ENCODE measurements at regions not wholly inside any gene's neighbourhood (a gene's known extent, or its start where the extent isn't known, plus 50 kb on each side); places are given as distances from the start of the nearest gene placed in this dataset.

- Histone ChIP-seq H3K4me3 (ENCODE audit: low read depth in 1 of 2, low read length in 2 of 2) (no peak overlapping the region), H3K4me2 (ENCODE audit: insufficient read depth, low read length) (no peak overlapping the region), H3K4me1 (ENCODE audit: insufficient read depth, low read length) (no peaks in the 10 kb centered on the region), H3K27ac (ENCODE audit: low read length) (no peak overlapping the region), H3K9ac (ENCODE audit: low read depth, low read length) (no peak overlapping the region), H2AFZ (ENCODE audit: low read depth, low read length) (no peak overlapping the region), H3K27me3 (ENCODE audit: insufficient read depth, low read length, poor library complexity) (no peaks in the 10 kb centered on the region), H3K36me3 (ENCODE audit: insufficient read depth, low read length) (no peaks in the 10 kb centered on the region), H3K79me2 (ENCODE audit: insufficient read depth, low read length) (no peaks in the 10 kb centered on the region), H4K20me1 (ENCODE audit: insufficient read depth, low read length) (no peaks in the 10 kb centered on the region), H3K9me3 (ENCODE audit: insufficient read depth, low read length, severe bottlenecking) (no peaks in the 10 kb centered on the region)
- DNase-seq (no peak), ATAC-seq (ENCODE audit: insufficient read depth, low read depth) (no peak)
- TF ChIP-seq EZH2 (IDR thresholded peaks at IDR 0.05; ENCODE audit: borderline replicate concordance, low read depth, low read length, severe bottlenecking) (no peak), CTCF (IDR thresholded peaks at IDR 0.05; ENCODE audit: borderline replicate concordance, extremely low read depth, low read length, poor library complexity, severe bottlenecking) (no peak)
Observed at GRCh38 chr3:76387000-76387399, 601.7 kb upstream of the ZNF717 start.

GRCh38 chr3:76400141-76400540 lies 614.8 kb upstream of the ZNF717 start:
- Histone ChIP-seq H3K27me3 (ENCODE audit: insufficient read depth, low read length, poor library complexity) (no peaks in the 10 kb centered on the region), H3K27ac (ENCODE audit: low read length) (no peak overlapping the region), H3K9me3 (ENCODE audit: insufficient read depth, low read length, severe bottlenecking) (no peaks in the 10 kb centered on the region), H3K36me3 (ENCODE audit: insufficient read depth, low read length) (no peaks in the 10 kb centered on the region), H3K4me2 (ENCODE audit: insufficient read depth, low read length) (no peak overlapping the region), H3K4me3 (ENCODE audit: low read depth in 1 of 2, low read length in 2 of 2) (no peak overlapping the region), H3K4me1 (ENCODE audit: insufficient read depth, low read length) (no peaks in the 10 kb centered on the region), H2AFZ (ENCODE audit: low read depth, low read length) (no peak overlapping the region), H3K79me2 (ENCODE audit: insufficient read depth, low read length) (no peaks in the 10 kb centered on the region), H4K20me1 (ENCODE audit: insufficient read depth, low read length) (no peaks in the 10 kb centered on the region), H3K9ac (ENCODE audit: low read depth, low read length) (no peak overlapping the region)
- no peak for ATAC-seq (ENCODE audit: insufficient read depth, low read depth)
- no peak for DNase-seq
- TF ChIP-seq EZH2 (IDR thresholded peaks at IDR 0.05; ENCODE audit: borderline replicate concordance, low read depth, low read length, severe bottlenecking), result no peak

- TF ChIP-seq CTCF (IDR thresholded peaks at IDR 0.05; ENCODE audit: borderline replicate concordance, extremely low read depth, low read length, poor library complexity, severe bottlenecking) (no peak), EZH2 (IDR thresholded peaks at IDR 0.05; ENCODE audit: borderline replicate concordance, low read depth, low read length, severe bottlenecking) (no peak)
- no peak overlapping the region for H2AFZ ChIP-seq (ENCODE audit: low read depth, low read length)
- H3K36me3 ChIP-seq (ENCODE audit: insufficient read depth, low read length), result no peaks in the 10 kb centered on the region
- H3K9me3 ChIP-seq (ENCODE audit: insufficient read depth, low read length, severe bottlenecking), result no peaks in the 10 kb centered on the region
- no peaks in the 10 kb centered on the region for H3K79me2 ChIP-seq (ENCODE audit: insufficient read depth, low read length)
- no peaks in the 10 kb centered on the region for H3K4me1 ChIP-seq (ENCODE audit: insufficient read depth, low read length)
- no peaks in the 10 kb centered on the region for H3K27me3 ChIP-seq (ENCODE audit: insufficient read depth, low read length, poor library complexity)
- H4K20me1 ChIP-seq (ENCODE audit: insufficient read depth, low read length), result no peaks in the 10 kb centered on the region
- DNase-seq (no peak), ATAC-seq (ENCODE audit: insufficient read depth, low read depth) (no peak)
- H3K9ac ChIP-seq (ENCODE audit: low read depth, low read length), result no peak overlapping the region
- no peak overlapping the region for H3K4me2 ChIP-seq (ENCODE audit: insufficient read depth, low read length)
- H3K4me3 ChIP-seq (ENCODE audit: low read depth in 1 of 2, low read length in 2 of 2), result no peak overlapping the region
- no peak overlapping the region for H3K27ac ChIP-seq (ENCODE audit: low read length)
Observed at GRCh38 chr3:76402926-76403325, 617.6 kb upstream of the ZNF717 start.

GRCh38 chr3:76403556-76403955 lies 618.2 kb upstream of the ZNF717 start:
- H3K4me1 ChIP-seq (ENCODE audit: insufficient read depth, low read length), result no peaks in the 10 kb centered on the region
- no peaks in the 10 kb centered on the region for H3K36me3 ChIP-seq (ENCODE audit: insufficient read depth, low read length)
- no peak overlapping the region for H3K4me2 ChIP-seq (ENCODE audit: insufficient read depth, low read length)
- no peak overlapping the region for H3K27ac ChIP-seq (ENCODE audit: low read length)
- no peak overlapping the region for H3K4me3 ChIP-seq (ENCODE audit: low read depth in 1 of 2, low read length in 2 of 2)
- no peak overlapping the region for H2AFZ ChIP-seq (ENCODE audit: low read depth, low read length)
- no peak for DNase-seq
- H3K79me2 ChIP-seq (ENCODE audit: insufficient read depth, low read length), result no peaks in the 10 kb centered on the region
- no peaks in the 10 kb centered on the region for H3K9me3 ChIP-seq (ENCODE audit: insufficient read depth, low read length, severe bottlenecking)
- no peak overlapping the region for H3K9ac ChIP-seq (ENCODE audit: low read depth, low read length)
- H4K20me1 ChIP-seq (ENCODE audit: insufficient read depth, low read length), result no peaks in the 10 kb centered on the region
- no peak for ATAC-seq (ENCODE audit: insufficient read depth, low read depth)
- H3K27me3 ChIP-seq (ENCODE audit: insufficient read depth, low read length, poor library complexity), result no peaks in the 10 kb centered on the region
- TF ChIP-seq EZH2 (IDR thresholded peaks at IDR 0.05; ENCODE audit: borderline replicate concordance, low read depth, low read length, severe bottlenecking) (no peak), CTCF (IDR thresholded peaks at IDR 0.05; ENCODE audit: borderline replicate concordance, extremely low read depth, low read length, poor library complexity, severe bottlenecking) (no peak)

Measured in DND-41 (cell line).